ENCODE measurements at regions not wholly inside any gene's neighbourhood (a gene's known extent, or its start where the extent isn't known, plus 50 kb on each side); places are given as distances from the start of the nearest gene placed in this dataset.

DNA sequence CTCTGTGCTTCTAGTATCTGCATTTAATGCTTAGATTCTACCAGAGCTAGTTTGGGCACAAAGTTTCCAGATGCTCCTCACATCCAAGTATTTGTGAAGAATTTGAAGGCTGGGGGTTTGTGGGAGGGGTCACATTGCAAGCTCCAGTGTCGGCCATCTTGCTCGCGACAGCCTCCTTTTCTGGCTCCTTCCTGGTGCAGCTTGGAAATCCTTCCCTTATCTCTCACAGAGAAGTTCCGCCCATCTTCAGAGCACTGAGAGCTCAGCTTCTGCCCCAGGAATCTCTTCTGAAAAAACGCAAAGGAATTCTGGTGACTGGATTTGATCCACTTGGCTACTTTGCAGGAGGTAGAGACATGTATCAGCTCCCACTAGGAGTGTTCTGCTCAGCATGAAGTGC, 497.5 kb downstream of the TBC1D22A start:
- DNase-seq, result no peak

DNA sequence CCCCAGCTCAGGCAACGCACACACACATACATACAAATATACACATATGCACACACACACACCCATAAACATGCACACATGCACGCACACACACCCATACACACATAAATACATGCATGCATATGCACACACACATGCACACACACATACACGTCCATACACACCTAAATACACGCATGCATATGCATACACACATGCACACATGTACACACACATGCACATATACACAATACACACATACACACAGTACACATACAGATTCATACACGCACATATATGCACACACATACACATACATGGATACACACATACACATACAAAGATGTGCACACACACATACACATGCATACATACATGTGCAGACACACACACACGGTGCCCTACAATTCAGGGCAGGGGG, 496.6 kb downstream of the TBC1D22A start:
- no peak for DNase-seq

DNA sequence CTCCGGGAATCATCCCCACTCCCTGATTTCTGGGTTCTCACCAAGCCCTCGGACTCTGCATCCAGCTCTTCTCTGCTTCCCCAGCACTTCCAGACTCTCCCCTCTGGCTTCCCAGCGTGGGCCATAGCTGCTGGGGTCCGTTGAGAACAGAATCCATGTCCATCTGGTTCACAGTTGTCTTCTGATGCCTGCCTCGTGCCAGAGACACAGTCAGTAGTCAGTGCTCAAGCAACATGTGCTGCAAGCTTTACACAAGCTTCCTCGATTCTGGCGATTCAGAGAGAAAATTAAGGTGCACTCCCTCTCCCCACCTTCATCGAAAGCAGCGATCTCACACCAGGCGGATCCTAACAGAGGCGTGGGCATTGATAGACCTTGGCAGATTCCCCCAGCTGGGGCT, 495.5 kb downstream of the TBC1D22A start:
- no peak for DNase-seq

DNA sequence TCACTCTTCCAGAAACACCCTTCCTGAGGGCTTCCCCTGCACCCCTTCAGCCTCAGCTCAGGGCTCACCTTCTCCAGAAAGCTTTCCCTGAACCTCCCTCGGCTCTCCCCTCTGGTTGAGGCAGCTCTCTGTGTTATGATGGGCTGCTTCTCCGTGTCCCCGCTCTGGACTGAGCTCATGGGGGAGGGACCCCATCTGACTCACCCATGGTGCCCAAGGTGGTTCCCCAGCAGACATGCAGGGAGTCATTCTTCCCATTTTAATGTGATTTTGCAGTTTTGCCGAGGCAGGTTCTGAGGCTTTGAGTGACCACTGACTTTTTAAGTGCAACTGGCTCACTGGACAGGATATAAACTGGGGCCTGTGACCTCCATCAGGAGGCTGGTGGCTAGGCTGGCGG, 495.1 kb downstream of the TBC1D22A start:
- no peak for DNase-seq

DNA sequence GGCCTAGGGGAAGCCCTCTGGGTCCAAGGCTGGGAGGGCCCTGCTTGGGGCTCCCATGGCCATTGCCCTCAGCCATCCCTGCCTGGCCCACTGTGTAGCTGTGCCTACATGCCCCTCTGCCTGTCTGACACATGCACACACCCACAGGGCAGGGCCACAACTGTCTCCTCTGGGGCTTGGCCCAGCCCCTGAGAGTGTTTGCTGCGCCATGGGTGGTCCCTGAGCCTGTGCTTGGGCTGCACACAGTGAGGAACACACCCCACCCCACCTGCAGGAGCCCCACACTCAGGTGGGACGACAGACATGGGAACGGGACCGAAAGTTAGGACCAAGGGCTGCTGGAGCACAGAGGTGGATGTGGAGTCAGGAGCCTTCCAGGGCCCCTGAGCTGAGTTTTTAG, 489.5 kb downstream of the TBC1D22A start:
- no peak for DNase-seq

DNA sequence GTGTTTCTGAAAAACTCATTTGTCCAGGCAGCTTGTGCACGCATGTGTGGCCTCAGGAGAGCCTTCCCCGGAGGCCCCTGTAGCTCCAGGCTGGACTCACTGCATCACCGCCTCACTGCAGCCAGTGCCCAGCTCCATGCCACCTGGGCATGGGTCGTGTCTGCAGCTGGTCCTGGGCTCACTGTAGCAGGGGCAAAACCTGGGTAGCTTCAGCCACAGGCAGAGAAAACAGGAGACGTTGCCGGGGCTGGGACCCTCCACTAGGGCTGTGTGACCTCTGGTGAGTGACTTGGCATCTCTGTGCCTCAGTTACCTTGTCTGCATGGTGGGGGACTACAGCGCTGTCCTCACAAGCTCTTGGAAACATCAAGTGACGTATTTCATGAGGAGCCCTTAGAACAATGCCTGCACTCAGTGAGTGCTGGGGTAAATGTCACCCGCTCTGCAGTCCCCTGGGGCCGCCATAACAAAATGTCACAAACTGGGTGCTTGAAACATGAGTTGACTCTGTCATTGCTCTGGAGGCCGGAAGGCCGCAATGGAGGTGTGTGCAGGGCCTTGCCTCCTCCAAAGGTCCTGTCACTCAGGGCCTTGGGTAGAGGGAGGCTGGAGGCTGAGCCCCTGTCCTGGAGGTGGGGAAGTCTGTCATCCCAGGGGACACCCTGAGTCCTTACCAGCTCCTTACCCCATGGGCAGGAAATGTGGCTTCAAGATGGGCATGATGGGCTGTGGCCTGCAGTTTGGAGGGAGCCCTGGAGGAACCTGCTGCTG, 488.7 kb downstream of the TBC1D22A start:
- DNase-seq, result no peak

DNA sequence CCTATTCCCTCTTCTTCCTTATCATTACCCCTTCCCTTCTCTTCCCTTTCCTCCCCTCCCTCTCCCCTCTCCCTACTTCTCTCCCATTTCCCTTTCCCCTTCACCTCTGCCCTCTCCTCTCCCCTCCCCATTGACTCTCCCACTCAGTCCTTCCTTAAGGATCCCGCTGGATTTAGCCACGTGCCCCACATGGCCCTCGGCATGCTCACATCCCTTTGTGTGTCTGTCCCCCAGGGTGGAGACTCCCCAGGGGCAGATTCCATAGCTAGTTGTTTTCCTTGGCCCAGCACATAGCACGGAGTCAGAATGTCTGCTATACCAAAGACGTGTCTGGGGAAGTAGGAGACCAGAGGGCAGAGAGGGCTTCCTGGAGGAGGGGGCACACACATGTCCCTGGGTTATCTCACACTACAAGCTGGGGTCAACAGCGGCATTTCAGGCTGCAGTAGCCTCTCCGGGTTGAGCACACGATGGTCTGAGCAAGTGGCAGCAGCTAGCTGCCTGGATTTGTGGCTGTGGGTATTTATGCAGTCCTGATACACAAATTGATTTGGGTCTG, 487.0 kb downstream of the TBC1D22A start:
- DNase-seq, result no peak

DNA sequence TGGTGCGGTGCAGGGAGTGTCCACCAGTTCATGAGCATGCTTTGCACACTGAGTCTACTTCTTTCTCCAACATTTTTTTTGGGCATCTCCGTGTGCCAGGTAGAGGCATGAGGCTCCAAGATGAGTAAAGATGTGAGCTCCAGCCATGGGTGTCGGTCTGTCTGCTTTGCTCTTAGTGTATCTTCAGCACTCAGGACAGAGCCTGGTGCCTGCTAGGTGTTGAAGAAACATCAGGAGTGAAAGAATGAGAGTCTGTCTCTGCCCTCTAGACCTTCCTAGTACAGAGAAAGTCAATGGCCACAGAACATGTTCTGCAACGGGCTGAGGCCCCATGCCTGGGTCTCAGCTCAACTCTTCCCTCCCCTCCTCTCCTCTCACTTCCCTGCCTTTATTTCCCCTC, 486.5 kb downstream of the TBC1D22A start:
- no peak for DNase-seq

DNA sequence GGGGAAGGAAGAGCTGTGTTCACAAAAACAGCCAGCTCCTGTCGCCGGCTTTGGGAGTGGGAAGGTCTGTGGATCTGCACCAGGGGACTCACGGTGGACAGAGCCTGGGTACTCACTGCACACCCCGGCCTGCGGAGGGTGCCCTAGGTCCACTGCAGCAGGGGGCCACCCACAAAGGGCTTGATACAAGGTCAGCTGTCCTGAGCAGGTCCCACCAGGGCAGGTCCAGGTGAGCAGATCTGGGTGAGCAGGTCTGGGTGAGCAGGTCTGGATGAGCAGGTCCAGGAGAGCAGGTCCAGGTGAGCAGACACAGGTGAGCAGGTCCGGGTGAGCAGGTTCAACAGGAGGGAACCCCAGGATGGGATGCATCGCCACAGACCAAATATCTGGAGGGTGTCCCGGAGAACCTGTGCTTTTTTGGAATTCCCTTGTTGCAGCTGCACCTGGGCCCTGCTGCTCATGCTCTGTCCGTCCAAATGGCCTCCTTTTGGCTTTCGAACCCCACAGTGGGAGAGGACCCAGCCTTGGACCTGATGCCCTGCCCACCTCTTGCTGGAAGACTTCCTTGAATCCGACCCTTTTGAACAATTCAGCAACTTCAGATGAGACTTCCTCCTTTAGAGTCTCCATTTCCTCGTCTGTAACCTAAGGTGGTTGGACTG, 485.3 kb downstream of the TBC1D22A start:
- peak in 1 of 4 experiments; percentile 0 for DNase-seq

DNA sequence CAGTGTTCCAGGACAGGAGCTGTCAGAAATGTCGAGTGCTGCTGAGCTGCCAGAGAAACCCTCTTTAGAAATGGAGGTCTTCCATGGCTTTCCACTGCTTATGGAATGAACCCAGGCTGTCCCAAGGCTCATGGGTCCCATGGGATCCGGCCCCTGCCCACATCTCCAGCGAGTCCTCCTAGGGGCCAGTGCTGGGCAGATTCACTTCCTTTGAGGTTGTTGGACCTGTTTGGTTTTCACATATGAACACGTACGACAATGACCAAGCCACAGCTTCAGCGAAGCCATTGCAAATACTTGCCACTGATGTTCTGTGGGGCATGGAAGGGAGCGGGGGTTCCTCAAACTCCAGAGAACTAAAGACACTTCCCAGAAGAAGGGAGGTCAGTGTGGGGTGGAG, 483.3 kb downstream of the TBC1D22A start:
- no peak for DNase-seq

DNA sequence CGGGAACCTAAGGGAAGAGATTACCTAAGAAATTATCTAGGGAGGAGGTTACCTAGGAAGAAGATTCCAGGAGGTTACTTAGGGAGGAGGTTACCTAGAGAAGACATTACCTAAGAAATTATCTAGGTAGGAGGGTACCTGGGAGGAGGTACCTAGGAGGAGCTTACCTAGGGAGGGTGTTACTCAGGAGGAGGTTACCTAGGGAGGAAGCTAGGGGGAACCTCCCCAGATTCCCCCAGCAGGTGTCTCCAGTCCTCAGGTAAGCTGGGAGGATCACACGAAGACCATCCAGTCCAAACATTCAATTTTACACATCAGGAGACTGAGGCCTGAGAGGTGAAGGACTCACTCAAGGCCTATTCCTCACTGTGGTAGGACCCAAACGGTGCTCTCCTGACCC, 482.8 kb downstream of the TBC1D22A start:
- no peak for DNase-seq

DNA sequence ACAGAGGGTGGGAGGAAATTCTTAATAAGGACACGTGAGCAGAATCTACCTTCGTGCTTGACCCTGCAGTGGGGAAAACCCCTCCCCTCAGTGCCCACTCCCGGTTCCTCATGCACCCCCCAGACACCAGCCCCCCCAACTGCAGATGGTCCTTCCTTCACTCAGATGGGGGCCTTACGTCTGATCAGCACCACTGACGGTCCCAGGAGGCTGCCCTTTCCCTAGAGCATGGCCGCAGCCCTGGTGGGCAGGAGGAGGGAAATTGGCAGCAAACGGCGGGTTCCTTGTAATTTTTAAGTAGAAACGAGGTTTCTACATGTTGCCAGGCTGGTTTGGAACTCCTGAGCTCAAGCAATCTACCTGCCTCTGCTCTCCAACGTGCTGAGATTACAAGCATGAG, 477.7 kb downstream of the TBC1D22A start:
- DNase-seq, result no peak

DNA sequence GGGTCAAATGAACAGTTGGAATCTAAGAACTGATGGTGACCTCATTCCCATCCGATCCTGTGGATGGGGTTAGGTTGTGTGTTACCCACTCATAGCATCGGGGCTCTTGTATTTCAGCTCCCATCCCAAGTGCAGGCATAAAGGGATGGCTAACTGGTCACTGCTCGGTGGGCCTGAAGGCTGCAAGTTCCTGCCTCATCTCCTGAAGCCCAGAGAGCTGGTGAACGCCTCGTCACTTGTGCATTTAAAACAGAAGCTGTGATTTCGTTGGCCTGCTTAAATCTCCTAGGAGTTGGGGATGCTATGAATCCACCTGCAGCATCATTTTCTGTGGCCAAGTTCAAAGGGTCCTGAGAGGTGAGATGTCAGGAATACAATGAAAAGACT, 477.0 kb downstream of the TBC1D22A start:
- DNase-seq, result no peak

DNA sequence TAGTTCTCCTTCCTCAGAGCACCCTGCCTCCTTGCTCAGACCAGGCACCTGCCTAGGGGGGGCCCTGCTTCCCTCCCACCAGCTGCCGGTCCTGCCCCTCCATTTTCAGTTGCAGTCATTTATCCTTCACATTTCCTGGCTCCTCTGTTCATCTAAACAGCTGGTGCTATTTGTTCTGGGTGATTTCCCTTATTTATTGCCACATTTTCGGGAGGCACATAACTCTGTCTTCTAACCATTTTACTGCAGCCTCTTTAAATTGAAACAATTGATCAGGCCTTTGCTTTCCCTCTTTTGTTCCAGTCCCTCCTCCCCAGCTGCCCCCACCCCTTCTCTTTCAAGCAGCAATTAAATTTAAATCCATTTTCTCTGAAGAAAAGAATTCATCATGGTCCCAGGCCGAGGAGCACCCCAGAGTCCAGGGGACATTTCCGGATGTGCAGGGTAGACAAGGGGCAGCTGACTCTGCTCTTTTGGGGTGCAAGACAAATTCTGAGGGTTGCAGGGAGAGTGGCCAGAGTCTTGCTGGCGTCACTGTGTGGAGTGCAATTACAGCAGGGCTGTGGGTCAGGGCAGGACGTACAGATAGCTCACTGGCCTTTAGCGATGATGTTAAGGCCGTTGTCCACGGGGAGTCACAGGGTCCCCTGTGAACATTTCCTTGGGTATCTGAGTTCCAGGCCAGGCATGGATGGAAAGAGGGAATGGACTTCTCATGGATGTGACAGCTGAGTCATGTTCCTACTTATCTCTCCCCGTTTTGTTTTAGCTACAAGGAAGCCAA, 476.4 kb downstream of the TBC1D22A start:
- DNase-seq, result no peak

DNA sequence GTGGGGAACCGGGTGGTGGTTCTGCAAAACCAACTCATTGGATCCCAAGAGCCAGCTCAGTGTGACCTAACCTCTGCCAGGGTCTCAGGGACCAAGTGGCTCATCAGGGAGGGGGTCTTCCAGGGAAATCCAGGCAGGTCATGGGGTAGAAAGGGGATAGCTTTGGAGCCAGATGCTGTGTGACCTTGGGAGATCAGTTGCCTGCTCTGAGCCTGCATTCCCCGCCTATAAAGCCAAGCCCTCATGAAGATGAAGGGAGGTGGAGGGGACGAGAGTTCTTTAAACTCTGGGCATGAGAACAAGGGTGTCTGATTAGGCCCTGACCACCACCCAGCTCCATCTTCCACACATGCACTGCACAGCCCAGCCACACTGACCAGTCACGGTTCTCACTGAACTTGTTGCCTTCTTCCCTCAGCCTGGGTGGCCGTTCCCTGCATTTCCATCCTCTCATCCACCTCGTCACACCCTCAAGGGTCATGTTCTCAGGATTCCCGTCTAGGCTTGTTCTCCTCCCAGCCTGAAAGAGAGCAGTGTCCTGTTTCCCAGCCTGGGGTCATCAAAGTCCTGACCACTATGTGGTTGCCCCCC, 475.5 kb downstream of the TBC1D22A start:
- DNase-seq, result no peak

DNA sequence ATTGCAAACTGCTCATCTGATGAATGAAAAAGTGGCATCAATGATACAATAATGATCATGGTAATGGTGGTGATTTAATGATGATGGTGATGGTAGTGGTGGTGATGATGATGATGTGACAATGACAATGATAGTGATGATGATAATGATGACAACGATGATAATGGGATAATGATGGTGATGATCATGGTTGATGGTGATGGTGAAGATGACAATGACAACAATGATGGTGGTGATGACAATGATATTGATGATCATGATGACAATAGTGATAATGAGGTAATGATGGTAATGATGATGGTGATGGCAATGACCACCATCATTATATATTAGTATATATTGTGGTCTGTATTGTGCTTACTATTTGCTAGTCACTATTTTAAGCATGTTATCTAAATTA, 474.3 kb downstream of the TBC1D22A start:
- no peak for DNase-seq

DNA sequence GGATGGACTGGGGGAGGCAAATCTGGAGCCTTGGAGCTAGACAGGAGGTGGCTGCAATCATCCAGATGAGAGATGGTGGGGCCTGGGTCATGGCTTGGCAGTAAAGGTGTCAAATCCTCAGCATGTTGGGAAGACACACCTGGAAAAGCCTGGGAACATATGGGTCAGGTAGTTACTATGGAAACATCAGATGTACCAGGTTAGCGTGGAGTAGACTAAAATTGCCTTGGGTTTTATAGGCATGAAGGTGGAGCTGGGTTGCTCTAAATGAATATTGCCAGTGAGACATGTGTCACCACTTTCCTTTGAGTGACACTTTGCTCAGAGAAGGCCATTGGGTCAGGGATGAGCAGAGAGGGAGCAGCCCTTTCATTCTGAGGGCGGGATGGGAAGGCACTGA, 473.7 kb downstream of the TBC1D22A start:
- no peak for DNase-seq

DNA sequence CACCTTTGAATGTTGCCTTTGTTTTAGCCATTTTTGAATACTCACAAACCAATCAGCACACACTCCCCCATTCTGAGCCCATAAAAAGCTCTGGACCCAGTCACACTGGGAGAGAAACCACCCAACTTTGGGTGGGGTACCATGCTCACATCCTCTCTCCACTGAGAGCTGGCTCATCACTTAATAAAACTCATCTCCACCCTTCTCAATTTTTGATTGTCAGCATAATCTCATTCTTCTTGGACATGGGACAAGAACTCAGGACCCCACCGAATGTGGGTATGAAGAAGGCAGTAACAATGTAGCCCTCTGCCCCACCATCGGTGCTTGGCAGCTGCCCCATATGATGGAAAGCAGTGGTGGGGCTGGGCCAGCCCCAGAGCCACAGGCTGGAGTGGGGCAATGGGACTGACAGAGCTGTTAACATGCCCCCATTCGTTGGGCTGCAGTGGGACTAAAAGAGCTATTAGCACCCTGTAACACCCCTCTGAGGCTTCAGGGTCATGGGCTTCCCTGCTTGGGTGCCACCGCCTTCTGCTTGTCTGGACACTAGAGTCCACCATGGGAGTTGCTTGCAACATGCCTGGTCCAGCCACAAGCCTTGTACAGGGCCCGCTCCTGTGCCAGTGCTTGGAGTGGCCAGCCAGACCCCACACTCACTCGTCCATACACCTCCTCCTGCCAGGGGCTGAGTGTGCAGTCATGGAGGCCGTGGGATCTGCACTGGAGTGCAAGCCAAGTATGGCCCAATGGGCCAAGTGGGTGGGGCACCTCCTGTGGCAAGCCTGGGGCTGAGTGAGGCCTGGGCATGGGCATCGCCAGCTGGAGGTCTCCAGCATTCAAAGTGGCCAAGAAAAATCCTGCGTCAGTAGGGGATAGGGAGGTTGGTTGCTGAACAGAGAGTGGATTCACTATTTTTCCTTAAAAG, 471.1 kb downstream of the TBC1D22A start:
- no peak for DNase-seq

DNA sequence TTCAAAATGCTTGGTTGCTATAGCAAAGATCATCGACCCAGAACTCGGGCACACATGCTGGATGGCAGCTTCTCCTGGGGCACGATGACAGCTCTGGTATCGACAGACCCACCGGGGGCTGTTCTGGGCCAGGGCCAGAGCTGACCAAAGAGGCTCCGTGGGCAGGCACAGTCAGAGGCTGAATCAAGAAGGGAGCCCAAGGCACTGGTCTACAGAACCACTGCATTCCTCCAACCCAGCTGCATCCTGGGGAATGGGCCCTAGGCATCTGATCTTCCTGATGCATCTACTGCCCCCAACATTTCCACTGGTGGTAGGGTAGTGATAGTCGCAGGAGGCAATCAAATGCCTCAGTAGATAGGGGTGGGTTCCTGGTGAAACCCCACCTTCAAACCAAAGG, 470.3 kb downstream of the TBC1D22A start:
- no peak for DNase-seq

DNA sequence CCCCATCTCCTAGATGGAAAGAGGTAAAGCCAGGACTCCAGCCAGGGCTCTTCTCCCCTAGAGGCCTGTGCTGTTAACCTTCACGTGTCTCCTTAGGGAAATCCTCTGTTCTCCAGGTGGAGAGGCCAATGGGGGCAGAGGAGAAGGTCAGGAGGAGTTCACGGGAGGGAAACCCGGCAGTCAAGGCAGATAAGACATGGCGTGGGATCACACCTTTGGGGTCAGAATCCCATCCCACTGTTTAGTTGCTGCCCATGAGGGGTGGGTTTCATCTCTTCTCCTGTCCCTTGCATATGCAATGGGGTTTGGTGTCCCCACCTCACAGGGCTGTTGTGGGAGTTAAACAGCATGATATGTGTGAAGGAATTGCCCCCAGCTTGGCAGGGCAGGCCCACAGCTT, 469.7 kb downstream of the TBC1D22A start:
- no peak for DNase-seq

DNA sequence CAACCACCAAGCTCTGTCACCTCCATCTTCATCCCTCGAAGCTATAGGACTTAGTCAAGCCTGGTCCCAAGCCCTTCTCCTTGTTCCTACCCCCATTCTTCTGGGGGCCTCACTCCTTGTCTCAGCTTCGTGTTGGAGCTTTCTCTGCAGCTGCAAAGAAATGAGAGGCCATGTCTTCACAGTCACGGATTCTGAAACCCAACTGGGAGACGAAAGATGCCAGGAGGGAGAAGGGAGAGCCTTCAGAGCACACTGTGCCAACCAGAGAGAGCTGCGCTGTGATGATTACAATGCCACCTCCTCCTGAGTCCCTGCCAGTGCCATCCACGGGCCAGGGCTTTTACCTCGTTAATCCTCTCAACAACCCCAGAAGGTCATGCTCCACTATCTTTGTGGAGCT, 469.3 kb downstream of the TBC1D22A start:
- DNase-seq, result no peak

DNA sequence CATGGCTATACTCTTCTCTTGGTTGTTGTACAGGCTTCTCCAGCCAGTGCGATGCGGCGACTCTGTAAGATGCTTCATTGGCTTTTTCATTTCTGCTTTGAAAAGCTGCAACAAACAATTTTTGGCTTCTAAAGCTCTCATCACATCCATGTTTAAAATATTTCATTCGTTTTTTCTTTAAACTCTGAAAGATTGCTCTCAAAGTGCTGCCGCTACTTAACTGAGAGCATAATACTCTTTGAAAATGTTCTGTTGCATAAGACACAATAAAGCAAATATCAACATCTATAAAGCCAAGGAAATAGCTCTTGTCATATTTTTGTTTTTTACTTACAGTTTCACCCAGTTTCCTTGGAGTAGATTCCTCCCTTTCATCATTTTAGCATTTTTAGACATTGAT, 468.3 kb downstream of the TBC1D22A start:
- no peak for DNase-seq
